Adipocyte (in vitro differentiated cells): ENCODE measurements at regions not wholly inside any gene's neighbourhood (a gene's known extent, or its start where the extent isn't known, plus 50 kb on each side); places are given as distances from the start of the nearest gene placed in this dataset.

Experiments used
- DNase-seq: peaks from one replicate; pipeline ENCODE4 v3.0.0-alpha.2; 2015; ENCODE audit warnings: low read depth
- H3K27me3 ChIP-seq: replicated peaks from 2 replicates; pipeline ENCODE4 v1.7.0; 2013; ENCODE audit warnings: mild to moderate bottlenecking, low read length, moderate library complexity; ENCODE audit not compliant: control insufficient read depth, insufficient read depth
- H3K36me3 ChIP-seq: 2 replicates; pipeline ENCODE4 v1.7.0; 2013; ENCODE audit warnings: low read length, mild to moderate bottlenecking, moderate library complexity; ENCODE audit not compliant: control insufficient read depth, insufficient read depth, severe bottlenecking
- H3K4me1 ChIP-seq: 2 replicates; pipeline ENCODE4 v1.7.0; 2013; ENCODE audit warnings: mild to moderate bottlenecking, low read length, moderate library complexity; ENCODE audit not compliant: control insufficient read depth, insufficient read depth
- H3K4me3 ChIP-seq: 2 replicates; pipeline ENCODE4 v1.7.0; 2013; ENCODE audit warnings: mild to moderate bottlenecking, low read length, moderate library complexity
- H3K9ac ChIP-seq: 2 replicates; pipeline ENCODE4 v1.7.0; 2013; ENCODE audit warnings: mild to moderate bottlenecking, low read length, moderate library complexity
- H3K9me3 ChIP-seq: 2 replicates; pipeline ENCODE4 v1.7.0; 2013; ENCODE audit warnings: mild to moderate bottlenecking, low read length, moderate library complexity; ENCODE audit not compliant: control insufficient read depth

- no peaks in the 10 kb centered on the region for H3K4me1 ChIP-seq
- H3K27me3 ChIP-seq: peaks cover 13% of the 10 kb centered on the region
- H3K36me3 ChIP-seq: no peaks in the 10 kb centered on the region
- DNase-seq: no peak
- no peaks in the 10 kb centered on the region for H3K9me3 ChIP-seq
- no peak overlapping the region for H3K9ac ChIP-seq
- H3K4me3 ChIP-seq: no peak overlapping the region
Measured at GRCh38 chr9:20269620-20270019, 352.7 kb downstream of the MLLT3 start.

- no peaks in the 10 kb centered on the region for H3K36me3 ChIP-seq
- H3K9ac ChIP-seq: no peak overlapping the region
- H3K4me1 ChIP-seq: no peaks in the 10 kb centered on the region
- no peaks in the 10 kb centered on the region for H3K9me3 ChIP-seq
- DNase-seq: no peak
- peaks cover 11% of the 10 kb centered on the region for H3K27me3 ChIP-seq
- H3K4me3 ChIP-seq: no peak overlapping the region
Measured at GRCh38 chr9:20264896-20265295, 357.4 kb downstream of the MLLT3 start.

GRCh38 chr9:20262611-20263010 is 359.7 kb downstream of the MLLT3 start:
- Histone ChIP-seq H3K36me3 (no peaks in the 10 kb centered on the region), H3K27me3 (peaks cover 11% of the 10 kb centered on the region), H3K4me3 (no peak overlapping the region), H3K9me3 (no peaks in the 10 kb centered on the region), H3K9ac (no peak overlapping the region), H3K4me1 (no peaks in the 10 kb centered on the region)
- DNase-seq: no peak

GRCh38 chr9:20256284-20256948 is 365.9 kb downstream of the MLLT3 start:
- DNase-seq: no peak
- no peaks in the 10 kb centered on the region for H3K36me3 ChIP-seq
- H3K9me3 ChIP-seq: no peaks in the 10 kb centered on the region
- H3K4me3 ChIP-seq: no peak overlapping the region
- no peaks in the 10 kb centered on the region for H3K4me1 ChIP-seq
- no peak overlapping the region for H3K9ac ChIP-seq
- H3K27me3 ChIP-seq: peaks cover 8% of the 10 kb centered on the region

GRCh38 chr9:20255052-20255451 is 367.2 kb downstream of the MLLT3 start:
- DNase-seq: no peak
- Histone ChIP-seq H3K9me3 (no peaks in the 10 kb centered on the region), H3K9ac (no peak overlapping the region), H3K36me3 (no peaks in the 10 kb centered on the region), H3K27me3 (peaks cover 12% of the 10 kb centered on the region), H3K4me1 (no peaks in the 10 kb centered on the region), H3K4me3 (no peak overlapping the region)

GRCh38 chr9:20253635-20254034 is 368.7 kb downstream of the MLLT3 start:
- no peak overlapping the region for H3K9ac ChIP-seq
- H3K27me3 ChIP-seq: peaks cover 12% of the 10 kb centered on the region
- peaks cover 2% of the 10 kb centered on the region for H3K9me3 ChIP-seq
- H3K4me1 ChIP-seq: no peaks in the 10 kb centered on the region
- DNase-seq: no peak
- H3K36me3 ChIP-seq: no peaks in the 10 kb centered on the region
- H3K4me3 ChIP-seq: no peak overlapping the region

GRCh38 chr9:20252778-20253177 is 369.5 kb downstream of the MLLT3 start:
- peaks cover 11% of the 10 kb centered on the region for H3K9me3 ChIP-seq
- H3K4me1 ChIP-seq: no peaks in the 10 kb centered on the region
- no peaks in the 10 kb centered on the region for H3K36me3 ChIP-seq
- H3K27me3 ChIP-seq: peaks cover 12% of the 10 kb centered on the region
- no peak overlapping the region for H3K4me3 ChIP-seq
- DNase-seq: no peak
- H3K9ac ChIP-seq: no peak overlapping the region

GRCh38 chr9:20250791-20251190 is 371.5 kb downstream of the MLLT3 start:
- no peaks in the 10 kb centered on the region for H3K36me3 ChIP-seq
- no peak overlapping the region for H3K9ac ChIP-seq
- H3K9me3 ChIP-seq: peaks cover 13% of the 10 kb centered on the region
- DNase-seq: no peak
- no peak overlapping the region for H3K4me3 ChIP-seq
- H3K4me1 ChIP-seq: no peaks in the 10 kb centered on the region
- H3K27me3 ChIP-seq: peaks cover 12% of the 10 kb centered on the region

GRCh38 chr9:20244271-20244670 is 378.0 kb downstream of the MLLT3 start:
- H3K4me3 ChIP-seq: no peak overlapping the region
- peaks cover 35% of the 10 kb centered on the region for H3K27me3 ChIP-seq
- peaks cover 13% of the 10 kb centered on the region for H3K9me3 ChIP-seq
- H3K4me1 ChIP-seq: no peaks in the 10 kb centered on the region
- DNase-seq: no peak
- no peaks in the 10 kb centered on the region for H3K36me3 ChIP-seq
- no peak overlapping the region for H3K9ac ChIP-seq

GRCh38 chr9:20243841-20244240 is 378.5 kb downstream of the MLLT3 start:
- no peaks in the 10 kb centered on the region for H3K4me1 ChIP-seq
- DNase-seq: no peak
- H3K27me3 ChIP-seq: peaks cover 35% of the 10 kb centered on the region
- H3K9me3 ChIP-seq: peaks cover 13% of the 10 kb centered on the region
- no peak overlapping the region for H3K9ac ChIP-seq
- H3K36me3 ChIP-seq: no peaks in the 10 kb centered on the region
- H3K4me3 ChIP-seq: no peak overlapping the region

GRCh38 chr9:20242510-20243189 is 379.6 kb downstream of the MLLT3 start:
- Histone ChIP-seq H3K9ac (no peak overlapping the region), H3K9me3 (peaks cover 1% of the 10 kb centered on the region), H3K4me1 (no peaks in the 10 kb centered on the region), H3K36me3 (no peaks in the 10 kb centered on the region), H3K27me3 (peaks cover 35% of the 10 kb centered on the region), H3K4me3 (no peak overlapping the region)
- DNase-seq: no peak
